B cell (primary cell): ENCODE measurements at regions not wholly inside any gene's neighbourhood (a gene's known extent, or its start where the extent isn't known, plus 50 kb on each side); places are given as distances from the start of the nearest gene placed in this dataset.

Experiments used
- EZH2 ChIP-seq: IDR thresholded peaks from 2 replicates; pipeline ENCODE4 v1.6.1; 2012; ENCODE audit warnings: borderline replicate concordance, low read depth, mild to moderate bottlenecking, moderate library complexity, low read length; ENCODE audit not compliant: insufficient read depth, poor library complexity, severe bottlenecking
- TF ChIP-seq, protein P1 (sequence below): fragments of 200-600 bp; IDR thresholded peaks from one replicate; pipeline ENCODE4 v1.8.0; 2022; ENCODE audit warnings: antibody characterized with exemption, mild to moderate bottlenecking

DNA sequence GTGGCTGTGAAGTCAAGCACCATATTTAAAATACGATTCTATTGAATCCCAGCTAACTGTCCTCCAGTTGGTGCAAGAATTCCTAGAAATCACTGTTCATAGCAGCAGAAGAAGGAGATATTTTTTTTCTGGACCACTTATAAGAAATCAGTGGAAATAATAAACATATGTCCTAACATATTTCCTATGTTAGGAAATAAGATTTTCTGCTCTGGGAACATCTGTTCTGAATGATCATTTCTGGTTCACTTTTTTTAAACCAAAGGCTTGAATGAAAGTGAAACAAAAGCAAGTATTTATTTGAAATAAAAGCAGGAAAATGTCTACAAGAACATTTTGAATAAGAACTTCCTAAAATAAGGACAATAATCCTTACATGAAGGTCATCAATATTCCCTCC, 138.9 kb upstream of the RALGAPA2 start:
- TF ChIP-seq, protein P1, sequence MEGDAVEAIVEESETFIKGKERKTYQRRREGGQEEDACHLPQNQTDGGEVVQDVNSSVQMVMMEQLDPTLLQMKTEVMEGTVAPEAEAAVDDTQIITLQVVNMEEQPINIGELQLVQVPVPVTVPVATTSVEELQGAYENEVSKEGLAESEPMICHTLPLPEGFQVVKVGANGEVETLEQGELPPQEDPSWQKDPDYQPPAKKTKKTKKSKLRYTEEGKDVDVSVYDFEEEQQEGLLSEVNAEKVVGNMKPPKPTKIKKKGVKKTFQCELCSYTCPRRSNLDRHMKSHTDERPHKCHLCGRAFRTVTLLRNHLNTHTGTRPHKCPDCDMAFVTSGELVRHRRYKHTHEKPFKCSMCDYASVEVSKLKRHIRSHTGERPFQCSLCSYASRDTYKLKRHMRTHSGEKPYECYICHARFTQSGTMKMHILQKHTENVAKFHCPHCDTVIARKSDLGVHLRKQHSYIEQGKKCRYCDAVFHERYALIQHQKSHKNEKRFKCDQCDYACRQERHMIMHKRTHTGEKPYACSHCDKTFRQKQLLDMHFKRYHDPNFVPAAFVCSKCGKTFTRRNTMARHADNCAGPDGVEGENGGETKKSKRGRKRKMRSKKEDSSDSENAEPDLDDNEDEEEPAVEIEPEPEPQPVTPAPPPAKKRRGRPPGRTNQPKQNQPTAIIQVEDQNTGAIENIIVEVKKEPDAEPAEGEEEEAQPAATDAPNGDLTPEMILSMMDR: no peak
- TF ChIP-seq EZH2: no peak
